ENCODE measurements at regions not wholly inside any gene's neighbourhood (a gene's known extent, or its start where the extent isn't known, plus 50 kb on each side); places are given as distances from the start of the nearest gene placed in this dataset.

DNA sequence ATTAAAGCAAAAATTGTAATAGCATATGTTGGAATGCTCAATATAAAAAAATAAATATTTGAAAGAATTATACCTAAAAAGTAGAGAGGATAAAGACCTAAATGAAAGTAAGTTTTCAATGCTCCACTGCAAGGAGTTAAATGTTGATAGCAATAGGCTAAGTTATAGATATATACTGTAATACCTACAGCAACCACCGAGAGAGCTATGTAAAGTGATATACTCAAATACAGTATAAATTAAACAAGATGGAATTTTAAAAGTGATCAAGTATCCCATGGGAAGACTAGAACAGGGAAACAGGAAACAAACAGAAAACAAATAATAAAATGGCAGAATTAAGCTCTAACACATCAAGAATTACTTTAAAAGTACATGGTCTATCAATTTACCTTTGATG lies 73.9 kb downstream of the CASP3 start:
- in situ Hi-C loops (cut with HindIII; ENCODE audit: low pct_ligation_motif_present, low pct_unique_long_range_greater_than_20kb, low sequenced_read_pairs): no loop called here

DNA sequence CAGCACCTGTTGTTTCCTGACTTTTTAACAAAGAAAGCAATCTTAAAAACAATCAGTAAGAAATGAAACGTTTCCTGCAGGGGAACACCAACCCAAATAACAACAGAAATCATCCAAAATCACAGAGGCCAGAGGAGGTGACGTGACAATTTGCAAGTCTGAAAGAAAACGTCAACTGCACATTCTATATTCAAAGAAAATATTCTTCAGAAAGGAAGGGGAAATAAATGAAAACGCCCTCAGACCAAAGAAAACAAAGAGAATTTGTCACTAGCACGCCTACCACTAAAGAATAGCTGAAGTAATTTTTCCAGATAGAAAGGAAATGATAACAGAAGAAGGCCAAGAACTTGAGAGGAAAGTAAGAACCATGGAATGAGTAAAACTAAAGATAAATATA lies 74.4 kb downstream of the CASP3 start:
- in situ Hi-C loops (cut with HindIII; ENCODE audit: low pct_ligation_motif_present, low pct_unique_long_range_greater_than_20kb, low sequenced_read_pairs): no loop called here
- no peak for DNase-seq

More for the DNA sequence above, 73.9 kb downstream of the CASP3 start:
- no peak for DNase-seq

DNA sequence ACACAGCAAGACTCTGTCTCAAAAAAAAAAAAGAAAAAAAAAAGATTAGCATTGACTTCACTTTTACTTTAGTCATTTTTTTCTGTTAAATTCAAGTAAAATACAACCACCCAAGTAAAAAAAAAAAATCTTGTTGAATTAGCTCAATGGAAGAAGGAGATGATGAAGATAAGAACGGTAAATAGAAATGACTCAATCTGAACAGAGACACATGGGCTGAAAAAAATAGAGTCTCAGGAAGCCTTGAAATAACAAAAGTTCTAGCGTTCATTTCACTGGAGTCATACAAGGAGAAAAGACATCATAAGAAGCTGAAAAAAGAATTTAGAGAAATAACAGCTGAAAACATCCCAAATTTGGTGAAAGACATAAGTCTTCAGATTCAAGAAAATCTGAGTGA lies 75.5 kb downstream of the CASP3 start:
- in situ Hi-C loops (cut with HindIII; ENCODE audit: low pct_ligation_motif_present, low pct_unique_long_range_greater_than_20kb, low sequenced_read_pairs): no loop called here
- no peak for DNase-seq

DNA sequence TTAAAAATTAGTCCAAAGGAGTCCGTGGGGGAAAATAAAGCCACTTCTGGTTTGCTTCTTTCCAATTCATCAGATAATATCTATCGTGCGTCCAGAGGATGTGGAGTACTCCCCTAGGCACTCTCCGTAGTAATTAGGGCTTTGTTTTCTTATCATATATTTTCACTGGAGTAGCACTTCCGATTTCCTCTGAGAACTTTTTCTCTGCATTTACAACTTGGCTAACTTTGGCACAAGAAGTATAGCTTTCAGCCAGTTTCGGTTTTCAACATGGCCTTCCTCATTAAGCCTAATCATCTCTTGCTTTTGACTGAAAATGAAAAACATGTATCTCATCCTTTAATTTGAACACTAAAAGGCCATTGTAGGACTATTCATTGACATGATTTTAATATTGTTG lies 80.5 kb downstream of the CASP3 start:
- in situ Hi-C loops (cut with HindIII; ENCODE audit: low pct_ligation_motif_present, low pct_unique_long_range_greater_than_20kb, low sequenced_read_pairs): no loop called here
- DNase-seq: no peak

DNA sequence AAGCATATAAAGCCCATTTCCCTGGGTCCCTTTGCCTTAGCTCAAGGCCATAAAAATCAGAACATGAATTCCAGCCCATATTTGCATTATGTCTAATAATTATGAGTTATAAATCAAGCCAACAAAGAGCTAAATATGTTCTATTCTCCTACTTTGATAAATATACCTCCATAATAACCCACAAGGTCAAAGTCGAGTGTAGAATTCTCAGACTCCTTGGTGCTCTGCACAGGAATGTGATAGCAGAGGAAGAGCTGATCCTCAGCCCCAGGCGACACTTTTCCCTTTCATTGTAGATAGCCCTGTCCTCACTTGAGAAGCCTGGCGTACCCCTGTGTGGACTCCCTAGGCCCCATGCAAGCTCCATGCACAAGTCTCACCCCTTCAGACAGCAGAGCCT lies 85.6 kb downstream of the CASP3 start:
- in situ Hi-C loops (cut with HindIII; ENCODE audit: low pct_ligation_motif_present, low pct_unique_long_range_greater_than_20kb, low sequenced_read_pairs): no loop called here

DNA sequence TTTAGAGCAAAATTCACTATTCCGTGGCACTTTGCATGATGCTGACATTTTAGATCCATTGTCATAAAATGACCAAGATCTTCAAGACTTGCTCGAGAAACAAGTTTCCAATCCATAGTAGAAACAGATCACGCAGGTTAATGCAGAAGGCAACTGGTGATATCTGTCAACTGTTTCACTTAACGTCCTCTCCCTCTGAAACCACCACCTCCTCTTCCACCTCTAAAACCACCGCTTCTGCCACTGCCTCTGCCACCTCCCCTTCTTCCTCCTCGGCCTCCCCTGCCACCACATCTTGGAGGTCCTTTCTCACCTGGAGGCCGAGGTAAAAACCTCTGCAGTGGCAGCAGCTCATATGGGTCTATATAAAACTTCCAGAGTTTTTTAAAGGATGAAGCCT lies 84.6 kb upstream of the IRF2 start:
- in situ Hi-C loops (cut with HindIII; ENCODE audit: low pct_ligation_motif_present, low pct_unique_long_range_greater_than_20kb, low sequenced_read_pairs): no loop called here
- DNase-seq: no peak

More for the DNA sequence above, 85.6 kb downstream of the CASP3 start:
- DNase-seq: no peak

DNA sequence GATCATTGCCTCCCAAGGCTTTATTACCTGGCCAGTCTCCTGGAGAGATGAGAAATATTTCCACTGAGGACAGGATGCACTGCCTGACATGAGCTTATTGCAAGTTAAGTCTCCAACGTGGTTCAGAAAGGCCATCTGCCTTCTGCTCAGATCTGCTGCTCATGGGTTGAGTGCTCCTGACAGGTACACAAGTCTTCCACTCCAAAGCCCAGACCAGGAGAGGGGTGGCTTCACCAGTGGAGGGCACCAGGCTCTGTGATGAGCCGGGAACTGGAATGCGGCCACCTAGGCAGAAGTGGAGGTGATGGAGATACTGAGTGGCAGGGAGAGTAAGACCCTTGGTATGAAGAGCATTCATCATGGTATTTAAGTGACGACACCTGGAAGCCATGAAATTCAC lies 79.5 kb upstream of the IRF2 start:
- no peak for DNase-seq

DNA sequence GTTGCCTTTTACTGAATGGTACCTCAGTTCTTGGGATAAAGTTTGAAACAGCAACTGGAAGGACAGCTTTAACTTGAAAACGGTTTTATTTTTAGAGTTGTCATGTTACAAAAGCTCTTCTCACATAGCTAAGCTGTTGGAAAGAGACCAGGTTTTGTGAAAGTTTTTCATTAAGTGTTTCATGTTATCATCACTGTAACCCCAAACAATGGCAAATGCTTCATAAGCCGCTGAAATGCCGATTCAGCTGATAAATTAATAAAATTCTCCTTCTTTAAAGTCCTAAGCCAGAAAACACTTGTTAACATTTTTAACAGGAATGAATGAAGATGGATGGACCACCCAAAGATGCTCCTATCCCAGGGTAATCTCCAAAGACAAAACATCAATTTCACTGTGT lies 76.1 kb upstream of the IRF2 start:
- DNase-seq: no peak
- in situ Hi-C loops (cut with HindIII; ENCODE audit: low pct_ligation_motif_present, low pct_unique_long_range_greater_than_20kb, low sequenced_read_pairs): no loop called here

More for the DNA sequence above, 79.5 kb upstream of the IRF2 start:
- in situ Hi-C loops (cut with HindIII; ENCODE audit: low pct_ligation_motif_present, low pct_unique_long_range_greater_than_20kb, low sequenced_read_pairs): no loop called here

DNA sequence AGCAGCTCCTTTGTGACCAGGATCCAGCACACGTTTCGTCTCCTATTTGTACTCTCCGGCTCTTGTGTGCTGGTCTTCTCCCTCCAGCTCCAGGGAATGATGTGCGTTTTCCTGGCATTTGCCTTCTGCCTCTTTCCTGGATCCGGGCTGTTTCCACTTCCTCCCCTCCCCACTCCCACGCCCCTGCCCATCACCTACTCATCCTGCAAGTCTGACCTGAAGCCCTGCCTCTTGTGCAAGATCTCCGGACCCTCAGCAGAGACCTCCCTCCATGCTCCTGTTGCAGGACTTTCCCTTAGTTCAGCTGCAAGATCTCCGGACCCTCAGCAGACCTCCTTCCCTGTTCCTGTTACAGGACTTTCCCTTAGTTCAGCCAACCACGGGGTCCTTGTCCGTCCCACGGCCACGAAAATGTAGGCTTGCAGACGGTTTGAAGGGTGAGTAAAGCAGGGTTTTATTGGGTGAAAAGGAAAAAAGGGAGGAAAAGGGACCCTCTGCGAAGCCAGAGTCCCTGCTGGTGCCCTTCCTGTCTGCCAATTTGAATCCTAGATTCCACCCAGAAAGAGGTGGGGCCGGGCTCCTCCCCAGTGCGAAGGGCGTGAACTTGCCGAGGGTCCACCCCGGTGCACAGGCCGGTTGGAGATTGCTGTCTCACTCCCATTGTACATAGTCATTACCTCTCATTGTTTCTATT lies 74.4 kb upstream of the IRF2 start:
- in situ Hi-C loops (cut with HindIII; ENCODE audit: low pct_ligation_motif_present, low pct_unique_long_range_greater_than_20kb, low sequenced_read_pairs): no loop called here

DNA sequence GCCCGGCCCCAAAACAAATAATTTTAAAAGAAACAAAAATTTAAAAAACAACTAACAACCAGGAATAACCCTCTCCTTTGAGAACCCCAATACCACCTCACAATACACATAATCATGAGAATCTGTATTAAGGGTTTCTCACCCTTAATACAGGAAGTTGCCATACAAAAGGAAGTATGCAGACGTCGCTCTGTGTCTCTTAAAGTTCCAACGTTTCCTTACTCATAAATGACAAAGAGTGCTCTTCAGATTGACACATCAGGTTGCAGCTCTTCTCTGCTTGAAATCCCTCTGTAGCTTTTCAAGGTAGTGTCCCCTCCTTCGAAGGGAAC lies 73.9 kb upstream of the IRF2 start:
- no peak for DNase-seq
- in situ Hi-C loops (cut with HindIII; ENCODE audit: low pct_ligation_motif_present, low pct_unique_long_range_greater_than_20kb, low sequenced_read_pairs): no loop called here

More for the DNA sequence above, 74.4 kb upstream of the IRF2 start:
- no peak for DNase-seq

DNA sequence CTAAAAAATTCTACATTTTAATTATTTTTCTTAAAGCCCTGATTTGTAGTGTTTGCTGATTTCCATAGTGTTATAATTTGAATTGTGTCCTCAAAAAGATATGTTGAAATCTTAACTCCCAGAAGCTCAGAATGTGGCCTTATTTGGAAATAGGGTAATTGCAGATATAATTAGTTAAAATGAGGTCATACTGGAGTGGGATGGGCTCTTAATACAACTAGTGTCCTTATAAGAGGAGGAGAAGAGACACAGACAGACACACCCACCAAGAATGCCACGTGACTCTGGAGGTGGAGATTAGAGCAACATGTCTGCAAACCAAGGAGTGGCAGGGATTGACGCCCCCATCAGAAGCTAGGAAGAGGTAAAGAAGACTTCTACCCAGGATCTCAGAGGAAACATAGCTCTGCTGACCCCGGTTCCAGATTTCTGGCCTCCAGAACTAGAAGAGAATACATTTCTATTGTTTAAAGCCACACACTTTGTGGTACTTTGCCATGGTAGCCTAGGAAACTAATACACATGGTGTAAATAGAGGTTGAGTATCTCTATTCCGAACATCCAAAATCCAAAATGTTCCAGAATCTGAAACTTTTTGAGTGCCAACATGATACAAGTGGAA lies 70.5 kb upstream of the IRF2 start:
- no peak for DNase-seq
- in situ Hi-C loops (cut with HindIII; ENCODE audit: low pct_ligation_motif_present, low pct_unique_long_range_greater_than_20kb, low sequenced_read_pairs): no loop called here

DNA sequence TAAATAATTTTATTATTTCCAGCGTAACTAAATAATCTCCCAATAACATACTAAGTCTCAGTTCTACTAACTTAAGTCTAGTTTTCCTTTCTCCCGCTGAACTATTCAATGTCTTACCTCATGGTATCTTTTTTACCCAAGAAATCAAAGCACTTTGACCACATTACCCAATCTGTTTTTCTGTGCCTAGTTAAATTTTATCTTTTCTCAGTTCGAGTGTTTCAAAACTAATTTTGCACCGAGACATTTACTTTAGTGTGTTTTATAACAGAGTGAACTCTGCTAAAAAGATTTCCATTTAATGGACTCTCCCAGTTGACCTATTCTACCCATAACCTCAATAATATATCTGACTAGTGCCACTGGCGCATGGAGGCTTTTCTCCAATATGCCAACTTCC lies 67.6 kb upstream of the IRF2 start:
- no peak for DNase-seq
- in situ Hi-C loops (cut with HindIII; ENCODE audit: low pct_ligation_motif_present, low pct_unique_long_range_greater_than_20kb, low sequenced_read_pairs): no loop called here

DNA sequence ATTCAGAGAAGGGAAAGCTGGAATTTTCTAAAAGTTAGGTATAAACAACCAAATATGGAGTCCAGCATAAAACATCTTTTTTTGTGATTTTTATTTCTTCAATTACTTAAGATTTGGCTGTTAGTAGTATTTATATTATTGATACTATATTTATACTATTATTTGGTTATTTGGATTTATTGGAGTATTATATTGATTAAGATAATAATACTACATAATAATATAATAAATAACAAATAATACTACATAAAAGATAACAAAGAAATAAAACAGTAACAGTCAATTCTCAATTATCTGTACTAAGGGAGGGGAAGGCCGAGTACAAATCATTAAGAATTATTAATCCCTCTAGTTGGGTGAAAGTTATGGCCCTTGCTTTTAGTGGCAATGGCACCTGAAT lies 66.0 kb upstream of the IRF2 start:
- DNase-seq: no peak
- in situ Hi-C loops (cut with HindIII; ENCODE audit: low pct_ligation_motif_present, low pct_unique_long_range_greater_than_20kb, low sequenced_read_pairs): no loop called here

DNA sequence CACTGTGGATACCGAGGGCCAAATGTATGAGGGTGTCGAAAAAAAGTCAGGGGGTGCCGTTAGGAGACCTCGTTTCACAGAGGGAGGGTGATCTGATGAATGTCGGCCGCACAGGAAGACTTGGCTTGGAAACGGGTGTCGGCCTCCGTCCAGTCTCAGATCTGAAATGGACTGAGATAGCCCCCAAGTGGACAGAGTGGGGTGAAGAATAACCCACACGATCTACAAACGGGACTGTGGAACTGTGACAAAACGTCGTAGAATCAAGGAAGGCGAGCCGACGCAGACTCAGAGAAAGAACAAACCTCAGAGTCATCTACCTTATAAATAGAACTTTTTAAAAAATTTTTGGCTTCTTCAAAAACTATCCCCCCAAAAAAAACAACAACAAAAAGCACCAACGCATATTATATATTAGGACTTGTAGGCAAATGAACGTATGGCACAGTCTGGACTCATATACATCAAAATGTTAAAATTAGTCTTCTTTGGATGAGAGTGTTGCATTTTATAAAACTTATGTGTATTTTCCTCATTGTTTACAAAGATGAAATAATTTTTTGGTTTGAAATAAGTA lies 63.8 kb upstream of the IRF2 start:
- DNase-seq: peak; percentile 89
- in situ Hi-C loops (cut with HindIII; ENCODE audit: low pct_ligation_motif_present, low pct_unique_long_range_greater_than_20kb, low sequenced_read_pairs): no loop called here

DNA sequence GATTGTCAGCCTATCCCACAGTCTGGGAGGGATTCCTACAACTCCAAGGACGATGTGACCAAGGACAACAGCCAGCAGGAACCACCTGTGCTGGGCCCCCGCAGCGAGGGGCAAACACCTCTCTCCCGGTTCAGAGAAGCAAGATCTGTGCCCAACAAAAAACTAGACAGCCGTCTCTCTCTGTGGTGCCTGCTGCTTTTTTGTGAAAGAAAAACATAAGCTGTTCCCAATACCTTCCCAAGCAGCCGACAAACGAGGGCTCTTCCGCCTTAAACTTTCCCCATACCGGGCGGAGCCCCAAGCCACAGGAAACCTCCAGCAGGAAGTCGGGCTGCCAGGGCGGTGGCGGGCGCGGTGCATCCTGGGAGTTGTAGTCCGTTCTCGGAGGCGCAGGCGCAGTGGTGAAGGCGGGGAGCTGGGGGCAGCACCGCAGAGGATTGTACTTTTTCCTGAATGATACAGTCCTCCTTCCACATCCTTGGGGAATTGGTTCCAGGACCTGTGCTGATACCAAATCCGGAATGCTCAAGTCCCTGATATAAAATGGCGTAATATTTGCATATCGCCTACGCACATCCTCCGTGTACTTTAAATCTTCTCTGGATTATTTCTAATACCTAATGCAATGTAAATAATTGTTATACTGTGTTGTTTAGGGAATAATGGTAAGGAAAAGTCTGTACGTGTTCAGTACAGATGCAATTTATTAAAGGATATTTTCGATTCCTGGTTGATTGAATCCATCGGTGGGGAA lies 63.1 kb upstream of the IRF2 start:
- in situ Hi-C loops (cut with HindIII; ENCODE audit: low pct_ligation_motif_present, low pct_unique_long_range_greater_than_20kb, low sequenced_read_pairs): no loop called here
- peak; percentile 92 for DNase-seq

DNA sequence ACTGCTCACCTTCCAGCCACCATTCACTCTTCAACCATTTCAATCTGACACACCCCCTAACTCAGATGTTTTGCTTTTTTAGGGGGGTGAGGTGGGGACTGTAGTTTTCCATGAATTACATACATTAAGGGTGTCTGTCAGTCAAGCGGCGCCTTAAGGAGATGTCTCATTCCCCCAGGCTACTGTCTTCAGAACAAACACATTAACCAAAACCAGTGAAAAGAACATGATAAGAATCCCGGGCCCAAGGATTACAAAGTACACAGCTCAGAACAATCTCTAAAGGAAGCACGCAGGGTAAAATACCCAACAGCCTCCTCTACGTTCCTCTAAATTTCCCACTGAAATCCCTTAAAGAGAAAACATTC lies 62.5 kb upstream of the IRF2 start:
- DNase-seq: no peak
- in situ Hi-C loops (cut with HindIII; ENCODE audit: low pct_ligation_motif_present, low pct_unique_long_range_greater_than_20kb, low sequenced_read_pairs): no loop called here

DNA sequence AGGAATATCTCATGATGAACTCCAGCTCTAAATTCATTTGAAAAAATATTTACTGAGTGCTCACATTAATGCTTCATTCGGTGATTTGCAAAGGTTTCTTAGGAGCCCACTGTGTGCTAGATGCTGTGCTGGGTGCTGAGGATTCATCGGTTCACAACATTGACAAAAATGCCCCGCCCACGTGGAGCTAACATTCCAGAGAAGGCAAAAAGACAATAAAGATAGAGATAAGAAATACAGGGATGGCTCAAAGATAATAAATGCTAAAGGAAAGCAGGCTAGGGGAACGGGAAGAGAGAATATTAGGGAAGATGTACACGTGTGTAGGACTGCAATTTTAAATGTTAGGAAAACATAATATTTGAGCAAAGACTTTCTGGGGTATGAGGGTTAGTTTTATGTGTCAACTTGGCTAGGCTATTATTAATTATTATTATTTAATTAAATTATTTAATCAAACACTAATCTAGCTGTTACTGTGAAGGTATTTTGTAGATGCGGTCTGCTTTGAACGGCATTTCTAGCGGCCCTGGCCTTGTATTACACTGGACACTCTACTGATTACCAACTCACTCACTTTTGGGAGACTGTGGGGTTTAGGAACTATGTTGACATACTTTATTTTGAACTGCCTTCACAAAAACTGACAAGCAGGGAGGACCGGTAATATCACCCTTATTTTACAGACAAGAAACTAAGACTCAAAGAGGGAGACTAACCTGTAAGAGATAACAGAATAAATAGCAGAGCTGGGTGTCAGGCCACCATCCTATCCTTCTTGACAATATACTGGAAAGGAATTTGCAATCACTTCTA lies 61.9 kb upstream of the IRF2 start:
- no peak for DNase-seq
- in situ Hi-C loops (cut with HindIII; ENCODE audit: low pct_ligation_motif_present, low pct_unique_long_range_greater_than_20kb, low sequenced_read_pairs): no loop called here

DNA sequence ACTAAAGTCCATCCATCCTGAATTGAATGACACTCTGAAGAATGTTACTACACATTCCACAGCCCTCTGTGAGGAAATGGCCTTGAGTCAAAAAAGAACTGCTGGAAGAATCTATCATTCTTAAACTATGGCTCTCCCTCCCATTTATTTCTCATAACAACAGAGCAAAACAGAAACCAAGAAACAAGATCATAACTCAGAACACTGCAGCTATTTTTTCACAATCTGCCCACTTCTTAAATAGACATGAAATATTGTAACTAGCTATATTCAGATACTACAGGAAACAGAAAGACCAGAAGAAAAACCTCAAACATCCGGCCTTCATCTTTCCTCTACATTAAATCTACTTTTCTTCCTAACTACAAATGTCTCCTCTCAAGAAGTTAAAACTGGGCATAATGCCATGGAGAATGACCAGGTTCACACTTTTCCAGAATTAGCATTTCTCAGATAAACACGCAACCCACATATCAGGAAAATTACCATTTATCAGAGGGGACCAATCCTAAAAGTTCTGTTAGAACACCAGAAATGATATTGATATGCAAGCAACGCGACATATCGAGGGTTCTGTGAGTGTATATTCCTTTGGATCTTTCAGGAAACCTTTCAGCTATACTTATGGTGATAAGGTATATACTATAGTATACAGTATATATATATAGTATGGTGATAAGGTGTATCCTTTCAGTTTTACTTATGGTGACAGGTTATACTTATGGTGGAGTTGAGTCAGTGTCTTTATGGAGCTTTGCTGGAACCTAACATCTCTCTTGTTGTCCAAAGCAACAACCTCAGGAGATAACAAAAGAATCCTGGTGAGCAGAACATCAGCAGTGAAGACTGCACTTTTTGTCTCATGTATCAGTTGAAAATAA lies 60.4 kb upstream of the IRF2 start:
- in situ Hi-C loops (cut with HindIII; ENCODE audit: low pct_ligation_motif_present, low pct_unique_long_range_greater_than_20kb, low sequenced_read_pairs): no loop called here
- peak; percentile 18 for DNase-seq

Data from ACHN (cell line).